Stomach smooth muscle (tissue), 2 donors: ENCODE measurements at regions not wholly inside any gene's neighbourhood (a gene's known extent, or its start where the extent isn't known, plus 50 kb on each side); places are given as distances from the start of the nearest gene placed in this dataset.

Source experiments
- H3K27ac ChIP-seq: one replicate; pipeline ENCODE4 v1.7.0; 2013; ENCODE audit warnings: mild to moderate bottlenecking, low read length, inconsistent platforms
- H3K27me3 ChIP-seq, 2 donors: one replicate each; pipeline ENCODE4 v1.7.0; 2013; ENCODE audit warnings: low read length in 2 of 2; ENCODE audit not compliant: insufficient read depth in 2 of 2, control insufficient read depth in 1 of 2
- H3K36me3 ChIP-seq, 2 donors: one replicate each; pipeline ENCODE4 v1.7.0; 2013; ENCODE audit warnings: low read length in 2 of 2; ENCODE audit not compliant: control insufficient read depth in 2 of 2, insufficient read depth in 2 of 2
- H3K4me1 ChIP-seq: one replicate; pipeline ENCODE4 v1.7.0; 2013; ENCODE audit warnings: low read length; ENCODE audit not compliant: control insufficient read depth, insufficient read depth
- H3K4me3 ChIP-seq, 2 donors: one replicate each; pipeline ENCODE4 v1.7.0; 2013; ENCODE audit warnings: low read length in 2 of 2
- H3K9ac ChIP-seq, 2 donors: one replicate each; pipeline ENCODE4 v1.7.0; 2013; ENCODE audit warnings: low read length in 2 of 2, mild to moderate bottlenecking in 1 of 2
- H3K9me3 ChIP-seq, 2 donors: one replicate each; pipeline ENCODE4 v1.7.0; 2013; ENCODE audit warnings: low read length in 2 of 2; ENCODE audit not compliant: control insufficient read depth in 2 of 2
- donor health status: healthy.
- donor health status: Pancreatic carcinoma.

GRCh38 chr9:115364991-115365390 is 247.0 kb upstream of the TNC start:
- Histone ChIP-seq H3K4me1 (no peaks in the 10 kb centered on the region), H3K27ac (no peak overlapping the region), H3K36me3 (no peaks in the 10 kb centered on the region), H3K27me3 (no peaks in the 10 kb centered on the region), H3K4me3 (no peak overlapping the region), H3K9me3 (no peaks in the 10 kb centered on the region), H3K9ac (no peak overlapping the region)

DNA sequence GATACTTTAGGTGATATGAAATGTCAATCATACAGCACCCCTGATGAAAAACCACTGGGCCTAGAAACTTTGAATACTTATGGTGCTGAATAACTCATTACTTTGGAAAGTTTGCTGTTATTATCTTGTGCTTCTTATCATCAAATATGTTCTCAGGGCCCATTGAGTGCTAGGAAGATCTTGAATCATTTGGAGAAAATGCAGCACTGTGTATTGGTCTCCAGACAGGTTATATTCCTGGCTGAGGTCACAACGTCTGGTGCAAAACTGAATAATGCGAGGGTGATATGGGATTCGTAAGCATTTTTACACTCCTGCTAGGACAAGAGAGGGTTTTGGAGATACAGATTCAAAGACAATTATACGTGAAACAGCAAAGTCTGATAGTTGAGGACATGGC is 249.4 kb upstream of the TNC start:
- Histone ChIP-seq H3K4me1 (no peaks in the 10 kb centered on the region), H3K9me3 (peaks cover 0 to 5% of the 10 kb centered on the region in 2 donors), H3K4me3 (no peak overlapping the region), H3K36me3 (no peaks in the 10 kb centered on the region), H3K27me3 (no peaks in the 10 kb centered on the region), H3K9ac (no peak overlapping the region), H3K27ac (no peak overlapping the region)

- H3K4me1 ChIP-seq: no peaks in the 10 kb centered on the region
- peaks cover 0 to 5% of the 10 kb centered on the region in 2 donors for H3K9me3 ChIP-seq
- H3K36me3 ChIP-seq: no peaks in the 10 kb centered on the region
- H3K9ac ChIP-seq: no peak overlapping the region
- no peak overlapping the region for H3K4me3 ChIP-seq
- H3K27me3 ChIP-seq: no peaks in the 10 kb centered on the region
- H3K27ac ChIP-seq: no peak overlapping the region
Measured at GRCh38 chr9:115367780-115368525, 250.0 kb upstream of the TNC start.

GRCh38 chr9:115369322-115369957 is 251.5 kb upstream of the TNC start:
- no peaks in the 10 kb centered on the region for H3K27me3 ChIP-seq
- peaks cover 0 to 5% of the 10 kb centered on the region in 2 donors for H3K9me3 ChIP-seq
- H3K36me3 ChIP-seq: no peaks in the 10 kb centered on the region
- no peaks in the 10 kb centered on the region for H3K4me1 ChIP-seq
- H3K27ac ChIP-seq: no peak overlapping the region
- no peak overlapping the region for H3K4me3 ChIP-seq
- H3K9ac ChIP-seq: no peak overlapping the region

GRCh38 chr9:115373000-115373709 is 255.2 kb upstream of the TNC start:
- H3K9me3 ChIP-seq: peaks cover 0 to 5% of the 10 kb centered on the region in 2 donors
- H3K4me1 ChIP-seq: no peaks in the 10 kb centered on the region
- H3K27ac ChIP-seq: no peak overlapping the region
- no peak overlapping the region for H3K9ac ChIP-seq
- no peaks in the 10 kb centered on the region for H3K27me3 ChIP-seq
- H3K4me3 ChIP-seq: no peak overlapping the region
- H3K36me3 ChIP-seq: no peaks in the 10 kb centered on the region

DNA sequence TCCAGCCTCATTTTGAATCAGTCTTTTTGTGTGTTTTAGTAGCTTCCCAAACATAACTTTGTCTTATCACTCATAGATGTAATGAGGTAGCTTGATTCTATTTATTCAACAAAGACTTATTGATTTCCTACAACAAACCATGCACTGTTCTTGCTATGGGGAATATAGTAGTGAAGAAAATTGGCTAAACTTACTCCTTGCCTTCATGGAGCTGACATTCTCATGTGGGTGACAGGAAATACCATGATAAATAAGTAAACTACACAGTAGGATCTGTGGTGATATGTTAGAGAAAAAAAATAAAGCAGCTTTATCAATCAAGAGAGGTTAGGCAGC is 255.7 kb upstream of the TNC start:
- Histone ChIP-seq H3K27ac (no peak overlapping the region), H3K9ac (no peak overlapping the region), H3K9me3 (peaks cover 0 to 5% of the 10 kb centered on the region in 2 donors), H3K4me1 (no peaks in the 10 kb centered on the region), H3K4me3 (no peak overlapping the region), H3K36me3 (no peaks in the 10 kb centered on the region), H3K27me3 (no peaks in the 10 kb centered on the region)

DNA sequence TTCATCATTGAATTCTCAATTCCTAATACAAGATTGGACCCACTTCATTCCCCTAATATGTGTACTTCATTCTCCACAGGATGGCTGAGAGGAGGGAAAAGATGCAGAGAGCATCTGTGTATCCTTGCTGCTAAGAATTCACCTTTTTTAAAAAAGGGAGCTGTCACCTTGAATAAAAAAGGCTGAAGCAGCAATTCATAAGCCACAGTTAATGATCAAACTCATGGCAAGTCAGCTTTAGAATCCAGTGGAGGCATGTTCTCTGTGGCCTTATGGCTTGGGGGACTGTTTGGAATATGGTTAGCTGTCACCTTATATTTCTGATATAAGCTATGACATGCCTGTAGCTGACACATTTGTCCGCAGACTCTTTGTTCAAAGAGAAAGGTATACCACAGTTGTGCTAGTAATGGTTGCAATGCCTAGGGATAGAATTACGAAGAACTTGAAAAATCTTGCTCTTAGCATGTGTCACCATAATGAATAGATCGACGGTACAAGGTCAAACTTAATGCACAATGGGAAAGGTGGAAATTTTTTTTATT is 256.8 kb upstream of the TNC start:
- Histone ChIP-seq H3K9ac (no peak overlapping the region), H3K36me3 (no peaks in the 10 kb centered on the region), H3K27ac (no peak overlapping the region), H3K9me3 (peaks cover 0 to 5% of the 10 kb centered on the region in 2 donors), H3K4me3 (no peak overlapping the region), H3K4me1 (no peaks in the 10 kb centered on the region), H3K27me3 (no peaks in the 10 kb centered on the region)

- peaks cover 6 to 7% of the 10 kb centered on the region in 2 donors for H3K9me3 ChIP-seq
- H3K9ac ChIP-seq: no peak overlapping the region
- no peaks in the 10 kb centered on the region for H3K4me1 ChIP-seq
- no peak overlapping the region for H3K27ac ChIP-seq
- H3K4me3 ChIP-seq: no peak overlapping the region
- no peaks in the 10 kb centered on the region for H3K36me3 ChIP-seq
- no peaks in the 10 kb centered on the region for H3K27me3 ChIP-seq
Measured at GRCh38 chr9:115378241-115378640, 260.3 kb upstream of the TNC start.

DNA sequence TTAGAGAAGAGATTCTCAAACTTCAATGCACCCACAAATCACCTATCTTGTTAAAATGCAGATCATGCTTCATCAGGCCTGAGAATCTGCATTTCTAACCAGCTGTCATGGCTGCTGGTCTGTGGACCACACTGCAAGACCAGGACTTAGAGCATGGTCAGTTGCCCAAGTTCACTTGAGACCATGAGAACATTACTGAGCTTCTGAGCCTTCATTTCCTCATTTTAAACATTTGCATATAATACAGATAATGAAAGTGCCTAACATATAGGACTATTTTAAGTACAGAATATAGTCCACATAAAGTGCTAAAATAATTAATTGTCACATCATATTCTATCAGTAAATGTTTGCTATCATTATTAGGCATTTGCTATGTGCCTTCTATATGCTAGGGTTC is 260.8 kb upstream of the TNC start:
- Histone ChIP-seq H3K4me3 (no peak overlapping the region), H3K36me3 (no peaks in the 10 kb centered on the region), H3K4me1 (no peaks in the 10 kb centered on the region), H3K9ac (no peak overlapping the region), H3K27me3 (no peaks in the 10 kb centered on the region), H3K9me3 (peaks cover 6 to 7% of the 10 kb centered on the region in 2 donors), H3K27ac (no peak overlapping the region)

- Histone ChIP-seq H3K36me3 (no peaks in the 10 kb centered on the region), H3K9ac (no peak overlapping the region), H3K9me3 (peaks cover 6 to 7% of the 10 kb centered on the region in 2 donors), H3K27ac (no peak overlapping the region), H3K27me3 (no peaks in the 10 kb centered on the region), H3K4me3 (no peak overlapping the region), H3K4me1 (no peaks in the 10 kb centered on the region)
Measured at GRCh38 chr9:115379719-115380118, 261.8 kb upstream of the TNC start.
